ENCODE measurements at regions not wholly inside any gene's neighbourhood (a gene's known extent, or its start where the extent isn't known, plus 50 kb on each side); places are given as distances from the start of the nearest gene placed in this dataset.

DNA sequence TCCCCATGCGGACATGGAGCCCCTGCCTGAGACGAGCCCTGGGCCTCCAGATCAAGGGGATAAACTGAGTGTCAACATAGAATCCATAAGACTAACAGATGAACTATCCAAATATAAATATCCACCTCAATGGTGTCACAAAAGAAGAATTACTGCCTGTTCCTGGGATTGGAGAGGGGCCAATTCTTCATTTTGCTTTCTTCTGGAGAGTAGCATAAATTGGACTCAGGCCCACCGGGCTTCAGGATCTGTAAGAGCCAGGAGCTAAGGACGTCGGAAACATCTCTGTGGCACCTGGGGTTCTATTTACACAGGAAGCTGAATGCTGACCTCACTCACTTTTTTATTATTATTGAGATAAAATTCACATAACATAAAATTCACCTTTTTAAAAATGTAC lies 408.2 kb upstream of the CCDC196 start:
- TF ChIP-seq CTCF (IDR thresholded peaks at IDR 0.05; ENCODE audit: low read depth, low read length) (no peak), EZH2phosphoT487 (IDR thresholded peaks at IDR 0.05; ENCODE audit: low read depth) (no peak)
